Peyer's patch (tissue), 4 donors: ENCODE measurements at regions not wholly inside any gene's neighbourhood (a gene's known extent, or its start where the extent isn't known, plus 50 kb on each side); places are given as distances from the start of the nearest gene placed in this dataset.

Experiments
- CTCF ChIP-seq, 6 experiments: fragments of 450-650 bp in 4 of 6; fragments of 200-600 bp in 2 of 6; sonication (generic) in 1 of 6; IDR thresholded peaks; one replicate each; pipeline ENCODE4 v1.5.1; 2017 to 2019; ENCODE audit warnings: antibody characterized with exemption in 6 of 6, mild to moderate bottlenecking in 3 of 6, moderate library complexity in 1 of 6
- POLR2A ChIP-seq, 2 donors: fragments of 450-650 bp; IDR thresholded peaks; one replicate each; pipeline ENCODE4 v1.5.1; 2017; ENCODE audit warnings: antibody characterized with exemption in 2 of 2, mild to moderate bottlenecking in 2 of 2, moderate library complexity in 2 of 2

DNA sequence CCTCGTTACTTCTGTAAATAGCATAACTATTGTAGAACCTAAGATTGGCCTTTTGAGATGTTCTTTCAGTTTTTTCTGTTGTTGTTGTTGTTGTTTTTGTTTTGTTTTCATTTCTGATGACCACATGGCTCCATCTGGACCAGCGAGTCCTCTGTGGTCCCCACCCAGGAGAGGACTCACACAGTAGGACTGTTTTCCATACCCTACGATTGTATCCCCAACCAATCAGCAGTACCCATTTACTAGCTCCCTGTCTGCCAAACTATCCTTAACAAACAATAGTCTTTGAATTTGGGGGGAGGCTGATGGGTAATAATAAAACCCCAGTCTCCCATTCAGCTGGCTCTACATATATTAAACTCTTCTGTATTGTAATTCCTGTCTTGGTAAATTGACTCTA lies 329.5 kb downstream of the SEMA3D start:
- TF ChIP-seq CTCF (IDR thresholded peaks at IDR 0.05) = no peak
- no peak for TF ChIP-seq POLR2A (IDR thresholded peaks at IDR 0.05)
